H1 (cell line): ENCODE measurements at regions not wholly inside any gene's neighbourhood (a gene's known extent, or its start where the extent isn't known, plus 50 kb on each side); places are given as distances from the start of the nearest gene placed in this dataset.

ENCODE experiments used
- CTCF ChIA-PET: fragments of 300-600 bp; sonication (Branson Sonifier 250); formaldehyde crosslinking; loops from one replicate; lab custom pipeline; 2021; ENCODE audit not compliant: partially characterized antibody; lab: Charles Lee
- POLR2A ChIA-PET: fragments of 300-600 bp; sonication (Branson Sonifier 250); formaldehyde crosslinking; loops from one replicate; lab custom pipeline; 2021; ENCODE audit warnings: inconsistent platforms; ENCODE audit not compliant: partially characterized antibody; lab: Charles Lee
- DNase-seq, 2 experiments: peaks; one replicate each; pipeline versions ENCODE4 v3.0.0 to v3.0.0-alpha.2; 2010 to 2022; ENCODE audit warnings: low spot score in 2 of 2, low read depth in 1 of 2, mixed read lengths in 1 of 2
- FAIRE-seq: peaks from 2 replicates; lab custom pipeline; 2011; peaks lifted over from hg19 to GRCh38; lab: Jason Lieb, UNC
- H2AFZ ChIP-seq: 2 replicates; pipeline ENCODE4 v1.8.1; 2012; ENCODE audit warnings: low read length, inconsistent platforms
- H2AK5ac ChIP-seq: 2 replicates; pipeline ENCODE4 v1.6.1; 2013; ENCODE audit warnings: low read depth, low read length
- H2BK120ac ChIP-seq: replicated peaks from 2 replicates; pipeline ENCODE3; 2013; ENCODE audit warnings: low read depth, low read length, inconsistent platforms
- H2BK12ac ChIP-seq: 2 replicates; pipeline ENCODE4 v1.6.1; 2013; ENCODE audit warnings: low read depth, low read length
- H2BK15ac ChIP-seq: 2 replicates; pipeline ENCODE4 v1.6.1; 2013; ENCODE audit warnings: low read length
- H2BK20ac ChIP-seq: 2 replicates; pipeline ENCODE4 v1.6.1; 2013; ENCODE audit warnings: low read length
- H2BK5ac ChIP-seq: 2 replicates; pipeline ENCODE4 v1.6.1; 2013; ENCODE audit warnings: low read depth, low read length
- H3K14ac ChIP-seq: 2 replicates; pipeline ENCODE4 v1.6.1; 2013; ENCODE audit warnings: inconsistent platforms; ENCODE audit not compliant: insufficient read length
- H3K18ac ChIP-seq: 2 replicates; pipeline ENCODE4 v1.6.1; 2013; ENCODE audit warnings: low read length; ENCODE audit errors: extremely low read depth
- H3K23ac ChIP-seq: 2 replicates; pipeline ENCODE4 v1.6.1; 2013; ENCODE audit warnings: inconsistent platforms; ENCODE audit not compliant: insufficient read length
- H3K23me2 ChIP-seq: 2 replicates; pipeline ENCODE4 v1.6.1; 2013; ENCODE audit warnings: low read depth, low read length
- H3K27ac ChIP-seq: 2 replicates; pipeline ENCODE4 v1.6.1; 2011; ENCODE audit warnings: low read depth, low read length, inconsistent platforms
- H3K27me3 ChIP-seq, 4 experiments: replicated peaks in 1 of 4; 1 replicate in 1 of 4; 2 replicates in 3 of 4; pipeline versions ENCODE4 v1.6.1 to v1.8.1; 2011 to 2013; ENCODE audit warnings: low read length in 3 of 4, mild to moderate bottlenecking in 3 of 4, inconsistent platforms in 2 of 4, mixed read lengths in 2 of 4, moderate library complexity in 1 of 4; ENCODE audit not compliant: control insufficient read depth in 3 of 4, insufficient read depth in 3 of 4; ENCODE audit errors: extremely low read depth in 1 of 4
- H3K36me3 ChIP-seq, 4 experiments: 2 replicates each; pipeline versions ENCODE4 v1.6.1 to v1.8.1; 2011 to 2013; ENCODE audit warnings: mild to moderate bottlenecking in 4 of 4, low read length in 3 of 4, moderate library complexity in 2 of 4, control low read depth in 1 of 4, inconsistent platforms in 1 of 4; ENCODE audit not compliant: insufficient read depth in 4 of 4, control insufficient read depth in 2 of 4
- H3K4ac ChIP-seq: replicated peaks from 2 replicates; pipeline ENCODE3; 2013; ENCODE audit warnings: low read length, low read depth, mixed read lengths, inconsistent platforms; ENCODE audit not compliant: insufficient read length
- H3K4me1 ChIP-seq, 4 experiments: replicated peaks in 1 of 4; 1 replicate in 1 of 4; 2 replicates in 3 of 4; pipeline versions ENCODE4 v1.6.1 to v1.8.1; 2011 to 2013; ENCODE audit warnings: low read length in 3 of 4, inconsistent platforms in 2 of 4, mixed read lengths in 1 of 4; ENCODE audit not compliant: insufficient read depth in 4 of 4, control insufficient read depth in 3 of 4
- H3K4me2 ChIP-seq, 2 experiments: 2 replicates each; pipeline versions ENCODE4 v1.6.1 to v1.8.1; 2011 to 2013; ENCODE audit warnings: low read depth in 2 of 2, low read length in 2 of 2, control low read depth in 1 of 2, inconsistent platforms in 1 of 2, mild to moderate bottlenecking in 1 of 2; ENCODE audit not compliant: insufficient read depth in 1 of 2
- H3K4me3 ChIP-seq, 4 experiments: fragments of 200-600, 300-600 bp in 1 of 4; sonication (generic), shearing (Covaris generic), sonication (Bioruptor Twin) in 1 of 4; 2 replicates each; pipeline versions ENCODE4 v1.5.1 to v1.8.1; 2011 to 2016; ENCODE audit warnings: low read length in 4 of 4, low read depth in 3 of 4, control low read depth in 2 of 4, inconsistent platforms in 2 of 4, mild to moderate bottlenecking in 2 of 4, mixed read lengths in 1 of 4, moderate library complexity in 1 of 4; ENCODE audit not compliant: insufficient read depth in 2 of 4; ENCODE audit errors: extremely low read depth in 1 of 4
- H3K56ac ChIP-seq: replicated peaks from 2 replicates; pipeline ENCODE3; 2013; ENCODE audit warnings: low read depth, mild to moderate bottlenecking, mixed read lengths, low read length, inconsistent platforms; ENCODE audit not compliant: insufficient read length
- H3K79me1 ChIP-seq: 2 replicates; pipeline ENCODE4 v1.6.1; 2013; ENCODE audit warnings: low read depth, low read length, control low read depth
- H3K79me2 ChIP-seq, 2 experiments: 2 replicates each; pipeline versions ENCODE4 v1.6.1 to v1.8.1; 2012 to 2013; ENCODE audit warnings: low read length in 2 of 2, mild to moderate bottlenecking in 2 of 2, inconsistent platforms in 1 of 2; ENCODE audit not compliant: insufficient read depth in 2 of 2, control insufficient read depth in 1 of 2
- H3K9ac ChIP-seq, 4 experiments: replicated peaks in 1 of 4; 1 replicate in 1 of 4; 2 replicates in 3 of 4; pipeline versions ENCODE4 v1.6.1 to v1.8.1; 2011 to 2013; ENCODE audit warnings: low read depth in 3 of 4, low read length in 3 of 4, control low read depth in 2 of 4, mild to moderate bottlenecking in 2 of 4, moderate library complexity in 2 of 4, inconsistent platforms in 1 of 4; ENCODE audit errors: extremely low read depth in 1 of 4
- H3K9me3 ChIP-seq, 2 experiments: 2 replicates each; pipeline versions ENCODE4 v1.6.1 to v1.8.1; 2012 to 2013; ENCODE audit warnings: mild to moderate bottlenecking in 2 of 2, moderate library complexity in 2 of 2, control low read depth in 1 of 2, inconsistent platforms in 1 of 2, low read depth in 1 of 2, low read length in 1 of 2, mixed read lengths in 1 of 2; ENCODE audit not compliant: insufficient read depth in 2 of 2
- H4K20me1 ChIP-seq, 2 experiments: replicated peaks in 1 of 2; 2 replicates each; pipeline versions ENCODE3 to v1.8.1; 2011 to 2013; ENCODE audit warnings: inconsistent platforms in 2 of 2, low read length in 2 of 2, mild to moderate bottlenecking in 1 of 2; ENCODE audit not compliant: insufficient read depth in 2 of 2, control insufficient read depth in 1 of 2
- H4K5ac ChIP-seq: 2 replicates; pipeline ENCODE4 v1.6.1; 2013; ENCODE audit warnings: low read length, low read depth, mixed read lengths, inconsistent platforms; ENCODE audit not compliant: insufficient read length
- H4K8ac ChIP-seq: 2 replicates; pipeline ENCODE4 v1.8.0; 2013; ENCODE audit warnings: mild to moderate bottlenecking, moderate library complexity, low read length, inconsistent platforms; ENCODE audit not compliant: insufficient read depth; ENCODE audit errors: extremely low read depth
- H4K91ac ChIP-seq: replicated peaks from 2 replicates; pipeline ENCODE3; 2013; ENCODE audit warnings: low read length, mixed read lengths, inconsistent platforms; ENCODE audit not compliant: insufficient read length
- BRCA1 ChIP-seq: IDR thresholded peaks from 2 replicates; pipeline ENCODE4 v1.6.1; 2012; ENCODE audit warnings: low read depth, low read length, improper control_type of control experiment
- CBX8 ChIP-seq: fragments of 300-800, 300-1000 bp; sonication (generic); IDR thresholded peaks from 2 replicates; pipeline ENCODE4 v1.7.1; 2016; ENCODE audit warnings: low read depth, low read length, borderline replicate concordance
- CREB1 ChIP-seq: IDR thresholded peaks from 2 replicates; pipeline ENCODE4 v1.6.1; 2012; ENCODE audit warnings: inconsistent platforms
- FOSL1 ChIP-seq: IDR thresholded peaks from 2 replicates; pipeline ENCODE4 v1.6.1; 2011; ENCODE audit warnings: mild to moderate bottlenecking, low read depth, low read length, moderate library complexity; ENCODE audit not compliant: insufficient read depth
- GTF2F1 ChIP-seq: IDR thresholded peaks from 2 replicates; pipeline ENCODE4 v1.6.1; 2012; ENCODE audit warnings: low read depth, low read length, improper control_type of control experiment, borderline replicate concordance
- HDAC2 ChIP-seq, 2 experiments: fragments of 300-600 bp in 1 of 2; sonication (generic) in 1 of 2; IDR thresholded peaks; 2 replicates each; pipeline ENCODE4 v1.6.1; 2011 to 2012; ENCODE audit warnings: low read depth in 2 of 2, low read length in 2 of 2, mild to moderate bottlenecking in 2 of 2, moderate library complexity in 2 of 2, borderline replicate concordance in 1 of 2, inconsistent platforms in 1 of 2
- KDM1A ChIP-seq: fragments of 200-600, 300-600 bp; sonication (generic); IDR thresholded peaks from 2 replicates; pipeline ENCODE4 v1.7.1; 2016; ENCODE audit warnings: mild to moderate bottlenecking, low read length, borderline replicate concordance
- PHF8 ChIP-seq: fragments of 200-600 bp; sonication (generic); conservative IDR thresholded peaks from 2 replicates; pipeline ENCODE4 v1.7.1; 2012; ENCODE audit warnings: low read depth, mild to moderate bottlenecking, inconsistent platforms, low read length, moderate library complexity
- POLR2AphosphoS5 ChIP-seq: IDR thresholded peaks from 2 replicates; pipeline ENCODE4 v1.6.1; 2011; ENCODE audit warnings: low read depth, low read length
- RAD21 ChIP-seq, 2 experiments: IDR thresholded peaks in 1 of 2; conservative IDR thresholded peaks in 1 of 2; 2 replicates each; pipeline ENCODE4 v1.6.1; 2011; ENCODE audit warnings: low read depth in 2 of 2, low read length in 2 of 2, improper control_type of control experiment in 1 of 2, inconsistent platforms in 1 of 2, mild to moderate bottlenecking in 1 of 2, moderate library complexity in 1 of 2
- RNF2 ChIP-seq: fragments of 200-900, 300-1000 bp; sonication (generic); IDR thresholded peaks from 2 replicates; pipeline ENCODE4 v1.7.1; 2016; ENCODE audit warnings: borderline replicate concordance, low read depth, mild to moderate bottlenecking, antibody characterized with exemption, low read length; ENCODE audit not compliant: poor library complexity, severe bottlenecking; ENCODE audit errors: missing control alignments
- SIX5 ChIP-seq: IDR thresholded peaks from 2 replicates; pipeline ENCODE4 v1.6.1; 2011; ENCODE audit warnings: mild to moderate bottlenecking, low read depth, low read length
- SP2 ChIP-seq: IDR thresholded peaks from 2 replicates; pipeline ENCODE4 v1.6.1; 2012; ENCODE audit warnings: mild to moderate bottlenecking, low read length, inconsistent platforms
- TAF7 ChIP-seq: optimal IDR thresholded peaks from 2 replicates; pipeline ENCODE3; 2011; ENCODE audit warnings: low read depth, mild to moderate bottlenecking, inconsistent platforms, low read length, moderate library complexity, borderline replicate concordance
- TEAD4 ChIP-seq: IDR thresholded peaks from 2 replicates; pipeline ENCODE4 v1.6.1; 2012; ENCODE audit warnings: low read depth, low read length, inconsistent platforms, mixed read lengths
- WGBS, 2 experiments: shearing (Covaris generic) in 1 of 2; methylation state at CpG; one replicate each; pipeline versions ENCODE4 v1.1.6 to v1.1.7; 2013 to 2015; ENCODE audit warnings: low lambda C conversion rate in 2 of 2, mixed read lengths in 2 of 2, inconsistent platforms in 1 of 2, low coverage in 1 of 2, missing lambda C conversion rate in 1 of 2; ENCODE audit not compliant: insufficient replicate concordance in 2 of 2, insufficient coverage in 1 of 2, insufficient read length in 1 of 2; ENCODE audit errors: extremely low coverage in 1 of 2, missing lambda C conversion rate in 1 of 2; 5-methylcytosine and 5-hydroxymethylcytosine counted together

DNA sequence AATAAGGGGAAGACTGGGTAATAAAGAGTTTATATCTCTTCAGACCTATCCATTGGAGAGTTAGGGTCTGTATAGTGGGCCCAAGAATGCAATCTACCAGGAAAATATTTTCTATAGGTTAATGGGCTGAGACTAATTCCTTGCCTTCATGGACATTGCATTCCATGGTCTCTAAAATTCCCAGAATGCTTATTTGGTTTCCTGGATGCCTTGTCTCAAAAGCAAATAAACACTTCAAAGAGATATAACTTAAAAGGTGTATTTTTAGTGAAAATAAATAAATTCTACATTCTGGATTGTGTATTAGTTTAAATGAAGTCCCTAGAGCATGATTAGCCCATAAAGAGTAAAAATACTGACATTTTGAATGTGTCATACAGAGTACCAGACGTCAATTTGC, 550.1 kb upstream of the PKN2 start:
- H2BK20ac ChIP-seq: no peak overlapping the region
- H2BK15ac ChIP-seq: no peak overlapping the region
- no peak overlapping the region for H2BK5ac ChIP-seq
- H3K36me3 ChIP-seq: no peaks in the 10 kb centered on the region; a peak in 1 of 8 replicates
- H3K27ac ChIP-seq: no peak overlapping the region
- no peaks in the 10 kb centered on the region for H3K79me1 ChIP-seq
- no peak overlapping the region for H4K8ac ChIP-seq
- H2AK5ac ChIP-seq: no peak overlapping the region
- H3K27me3 ChIP-seq: no peaks in the 10 kb centered on the region
- no peak for FAIRE-seq
- no peak overlapping the region for H3K4me2 ChIP-seq
- peaks cover 0 to 18% (median 2%) of the 10 kb centered on the region in 4 experiments; a peak in 3 of 7 replicates for H3K4me1 ChIP-seq
- H3K23ac ChIP-seq: no peak overlapping the region
- H4K91ac ChIP-seq: no peak overlapping the region
- DNase-seq: no peak
- CTCF ChIA-PET: no interaction called here
- peaks cover 0 to 5% of the 10 kb centered on the region in 2 experiments; a peak in 1 of 4 replicates for H3K9me3 ChIP-seq
- no peak overlapping the region for H3K4ac ChIP-seq
- POLR2A ChIA-PET: no interaction called here
- H4K5ac ChIP-seq: peak overlapping the region; percentile 81
- H2BK120ac ChIP-seq: no peak overlapping the region
- H3K79me2 ChIP-seq: no peaks in the 10 kb centered on the region
- H3K23me2 ChIP-seq: no peaks in the 10 kb centered on the region
- no peaks in the 10 kb centered on the region for H4K20me1 ChIP-seq
- no peak overlapping the region; the same call in 1 of the 2 replicates for H3K18ac ChIP-seq
- no peak overlapping the region for H3K9ac ChIP-seq
- no peak overlapping the region for H3K14ac ChIP-seq
- H3K4me3 ChIP-seq: no peak overlapping the region
- WGBS, 2 experiments: 90% methylated on average over 1 of the region's 1 CpG; no CpG with 5 or more reads in 1 of the 2 experiments
- no peak overlapping the region for H3K56ac ChIP-seq
- no peak overlapping the region for H2AFZ ChIP-seq
- no peak overlapping the region for H2BK12ac ChIP-seq
- no peak for TF ChIP-seq PHF8
- no peak for TF ChIP-seq GTF2F1
- TF ChIP-seq KDM1A: no peak
- TF ChIP-seq CREB1: no peak
- no peak for TF ChIP-seq RNF2
- TF ChIP-seq SP2: no peak
- TF ChIP-seq TEAD4: no peak
- no peak for TF ChIP-seq TAF7
- no peak for TF ChIP-seq FOSL1
- TF ChIP-seq CBX8: no peak
- no peak for TF ChIP-seq BRCA1
- no peak for TF ChIP-seq RAD21 (IDR thresholded peaks at IDR 0.05 in 1 of 2, conservative IDR thresholded peaks at IDR 0.05 in 1 of 2; ENCODE audit: low read depth in 2 of 2, low read length in 2 of 2)
- no peak for TF ChIP-seq POLR2AphosphoS5
- no peak for TF ChIP-seq HDAC2 (IDR thresholded peaks at IDR 0.05; ENCODE audit: borderline replicate concordance in 1 of 2, low read depth in 2 of 2, low read length in 2 of 2)
- no peak for TF ChIP-seq SIX5
